HUDEP-2 (cell line): ENCODE measurements at regions not wholly inside any gene's neighbourhood (a gene's known extent, or its start where the extent isn't known, plus 50 kb on each side); places are given as distances from the start of the nearest gene placed in this dataset.

Experiments
- DNase-seq, 76 experiments: peaks; one replicate each; lab custom pipeline; 2025; ENCODE audit not compliant: unreplicated experiment in 76 of 76; lab: John Stamatoyannopoulos, UW

DNA sequence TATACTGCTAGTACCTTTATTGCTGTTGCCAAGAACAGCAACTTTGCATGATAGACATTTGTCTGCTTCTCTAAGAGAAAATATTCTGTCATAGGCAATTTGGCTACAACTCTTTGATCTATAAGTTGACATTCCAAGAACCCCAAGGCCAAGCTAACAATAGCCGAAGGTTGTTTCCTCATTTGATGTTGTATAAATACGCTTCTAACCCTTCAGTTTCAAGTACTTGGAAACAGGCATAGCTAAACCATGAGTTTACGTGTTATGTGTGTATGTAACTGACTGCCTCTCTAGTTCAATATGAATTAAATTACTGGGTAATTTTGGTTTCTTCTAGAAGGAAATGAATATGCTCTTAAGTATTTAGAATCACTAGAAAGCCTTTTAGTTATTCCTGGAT lies 1034.0 kb downstream of the TLE4 start:
- DNase-seq = no peak

- DNase-seq = no peak
Measured at GRCh38 chr9:80605129-80605528, 1033.4 kb downstream of the TLE4 start.

- no peak for DNase-seq
Measured at GRCh38 chr9:80602291-80602690, 1030.5 kb downstream of the TLE4 start.

GRCh38 chr9:80596579-80596978 lies 1024.8 kb downstream of the TLE4 start:
- no peak for DNase-seq

GRCh38 chr9:80595192-80595591 lies 1023.4 kb downstream of the TLE4 start:
- no peak for DNase-seq

DNA sequence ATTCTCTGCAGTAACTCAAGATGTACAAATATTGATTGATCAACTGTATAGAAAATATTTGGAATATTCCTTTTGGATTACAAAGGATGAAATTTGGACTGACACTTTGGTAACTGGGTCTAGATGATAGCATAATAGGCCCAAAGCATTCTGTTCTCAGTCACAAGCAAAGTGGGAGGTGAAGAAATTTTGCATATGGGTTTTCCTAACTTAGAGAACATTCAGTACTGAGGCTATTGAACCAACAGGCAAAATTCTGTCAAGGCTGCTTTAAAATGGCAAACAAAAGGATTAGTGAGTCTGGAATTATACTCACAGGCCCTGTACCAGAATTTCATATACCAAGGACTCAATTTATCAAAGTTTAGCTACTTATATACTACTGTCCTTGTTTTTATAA lies 1020.6 kb downstream of the TLE4 start:
- no peak for DNase-seq

DNA sequence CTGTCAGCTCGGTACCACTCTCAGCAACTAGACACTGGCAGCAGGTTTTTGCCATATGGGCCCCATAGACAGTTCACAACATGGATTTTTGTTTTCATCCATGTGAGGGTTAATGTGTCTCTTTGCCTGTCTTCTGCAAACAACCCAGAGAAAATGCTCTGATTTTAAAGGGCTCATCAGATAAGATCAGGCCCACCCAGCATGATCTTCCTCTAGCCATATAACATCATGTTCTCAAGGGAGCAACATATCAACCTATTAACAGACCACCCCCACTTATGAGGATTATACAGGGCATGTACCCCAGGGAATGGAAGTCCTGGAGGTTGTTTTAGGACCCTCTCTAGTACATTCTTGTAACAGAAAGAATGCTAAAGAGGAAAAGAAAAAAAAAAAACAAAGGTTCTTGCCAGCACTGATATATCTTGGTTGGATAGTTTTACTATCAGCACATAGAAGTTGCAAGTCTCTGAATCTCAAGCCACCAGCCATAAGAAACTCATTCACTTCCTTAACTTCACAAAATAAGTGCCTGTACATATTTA lies 1015.1 kb downstream of the TLE4 start:
- DNase-seq = no peak

DNA sequence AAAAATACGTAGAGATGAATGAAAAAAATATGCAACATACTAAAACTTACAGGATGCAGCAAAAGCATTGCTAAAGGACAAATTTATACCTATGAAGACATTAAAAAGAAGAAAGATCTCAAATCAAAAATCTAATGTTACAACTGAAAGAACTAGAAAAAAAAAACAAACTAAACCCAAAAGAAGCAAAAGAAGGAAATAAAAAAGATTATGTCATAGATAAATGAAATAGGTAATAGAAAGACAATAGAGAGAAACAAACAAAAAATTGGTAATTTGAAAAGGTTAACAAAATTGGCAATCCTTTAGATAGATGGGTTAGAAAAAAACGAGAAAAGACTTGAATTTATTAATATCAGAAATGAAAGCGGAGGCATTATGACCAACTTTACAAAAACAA lies 1000.2 kb downstream of the TLE4 start:
- no peak for DNase-seq

GRCh38 chr9:80569236-80569635 lies 997.5 kb downstream of the TLE4 start:
- no peak for DNase-seq

GRCh38 chr9:80561526-80561925 lies 989.8 kb downstream of the TLE4 start:
- DNase-seq = no peak

DNA sequence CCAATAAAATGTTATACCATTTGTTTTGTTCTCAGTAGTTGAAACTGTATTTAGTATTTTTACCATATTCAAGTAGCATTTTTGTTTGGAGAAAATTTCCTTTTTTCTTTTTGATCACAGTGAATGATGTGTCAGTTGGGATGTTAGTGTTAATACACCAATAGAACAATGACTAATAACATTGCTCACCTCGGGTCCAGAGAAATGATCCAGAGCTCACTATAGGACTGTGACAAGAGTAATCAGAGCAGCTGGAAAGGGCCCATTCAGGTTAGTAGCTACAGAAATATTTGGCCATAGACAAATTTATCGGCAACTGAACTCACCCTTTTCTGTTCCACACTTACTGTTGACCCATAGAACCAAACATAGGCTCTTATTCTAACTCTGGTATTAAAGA lies 989.2 kb downstream of the TLE4 start:
- DNase-seq = no peak

DNA sequence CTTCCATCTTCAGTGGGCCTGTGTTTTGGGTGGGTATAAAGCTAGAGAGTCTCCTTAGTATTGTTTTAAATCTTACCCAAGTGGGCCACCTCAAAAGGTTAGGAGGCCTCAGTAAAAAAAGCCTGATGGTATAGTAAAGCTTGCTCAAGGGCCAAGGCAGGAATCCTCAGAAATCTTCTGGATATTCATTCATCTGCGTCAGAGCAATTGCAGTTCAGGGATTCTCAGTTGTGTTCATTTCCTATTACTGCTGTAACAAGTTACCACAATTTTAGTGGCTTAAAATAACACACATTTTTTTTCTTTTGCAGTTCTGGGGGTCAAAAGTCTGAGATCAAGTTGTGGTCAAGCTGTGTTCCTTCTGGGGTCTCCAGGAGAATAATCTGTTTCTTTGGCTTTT lies 985.5 kb downstream of the TLE4 start:
- no peak for DNase-seq

DNA sequence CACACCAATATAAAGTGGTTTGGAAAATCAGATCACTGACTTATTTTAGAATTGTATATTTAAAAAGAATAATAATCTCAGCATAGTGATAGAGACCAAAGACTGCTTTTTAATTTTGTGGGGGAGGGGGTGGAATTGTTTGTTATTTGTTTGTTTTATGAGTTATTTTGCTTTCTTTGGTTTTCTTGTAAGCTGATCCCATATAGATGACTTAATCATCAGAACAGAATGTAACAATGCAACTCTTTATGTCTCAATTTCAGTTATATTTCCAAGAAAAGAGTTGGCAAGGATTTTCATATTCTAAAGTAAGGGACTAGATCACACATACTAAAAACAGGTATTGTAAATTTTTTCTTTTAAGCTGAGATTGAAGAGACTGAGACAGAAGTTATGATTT lies 984.9 kb downstream of the TLE4 start:
- DNase-seq = no peak

GRCh38 chr9:80555782-80556325 lies 984.1 kb downstream of the TLE4 start:
- DNase-seq = no peak

DNA sequence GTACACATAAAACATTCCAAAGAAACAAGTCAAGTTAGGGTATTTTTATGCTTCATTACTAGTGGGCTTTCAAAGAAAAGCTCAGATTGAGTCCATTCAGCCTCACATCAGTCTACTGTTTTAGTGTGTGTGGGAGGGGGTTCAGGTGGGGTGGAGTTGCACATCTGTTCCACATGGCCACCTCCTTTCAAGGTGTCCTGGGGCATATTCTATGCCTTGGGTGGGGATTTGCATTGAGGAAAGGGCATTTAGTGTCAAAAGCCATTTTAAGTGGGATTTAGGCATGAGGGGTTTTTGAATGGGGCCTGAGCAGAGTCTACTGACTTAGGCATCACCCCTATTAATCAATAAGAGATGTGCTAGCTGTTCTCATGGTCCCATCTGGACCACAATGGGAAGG lies 983.1 kb downstream of the TLE4 start:
- DNase-seq = no peak

GRCh38 chr9:80554301-80554700 lies 982.5 kb downstream of the TLE4 start:
- DNase-seq = no peak

- DNase-seq = no peak
Measured at GRCh38 chr9:80552931-80553330, 981.2 kb downstream of the TLE4 start.

- no peak for DNase-seq
Measured at GRCh38 chr9:80550181-80550580, 978.4 kb downstream of the TLE4 start.

DNA sequence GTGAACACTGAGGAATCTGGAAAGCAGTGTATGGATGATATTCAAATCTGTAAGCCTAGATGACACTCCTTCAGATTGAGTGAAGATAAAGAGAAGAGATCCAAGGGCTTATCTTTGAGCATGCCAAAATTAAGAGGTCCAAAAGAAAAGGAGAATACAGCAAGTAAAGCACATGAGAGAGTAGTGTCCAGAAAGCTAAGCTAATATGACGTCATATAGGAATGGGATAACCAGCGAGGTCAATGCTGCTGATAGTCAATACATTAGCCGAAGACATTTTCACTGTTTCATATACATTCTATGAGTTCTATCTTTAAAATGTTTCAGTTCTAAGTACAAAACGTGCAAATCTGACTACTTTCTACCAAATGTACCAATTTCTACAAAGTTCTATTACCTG lies 975.8 kb downstream of the TLE4 start:
- DNase-seq = no peak

DNA sequence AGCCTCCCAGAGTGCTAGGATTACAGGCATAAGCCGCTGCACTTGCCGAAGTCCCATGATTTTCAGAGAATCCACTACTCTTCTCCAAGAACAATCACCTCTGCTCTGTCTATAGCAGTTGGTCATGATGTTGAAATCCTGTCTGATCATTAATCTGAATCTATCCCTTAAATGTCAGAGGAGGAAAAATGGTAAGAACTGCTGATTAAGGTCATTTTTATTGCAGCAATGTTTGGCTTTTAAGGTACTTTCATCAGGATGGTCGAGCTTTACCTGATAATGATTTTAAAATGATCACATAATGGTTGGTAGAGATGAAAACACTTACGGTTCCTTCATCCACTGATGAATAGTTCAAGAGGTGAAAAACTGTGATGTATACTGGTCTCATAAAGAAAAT lies 968.6 kb downstream of the TLE4 start:
- DNase-seq = no peak

- DNase-seq = no peak
Measured at GRCh38 chr9:80538976-80539375, 967.2 kb downstream of the TLE4 start.

DNA sequence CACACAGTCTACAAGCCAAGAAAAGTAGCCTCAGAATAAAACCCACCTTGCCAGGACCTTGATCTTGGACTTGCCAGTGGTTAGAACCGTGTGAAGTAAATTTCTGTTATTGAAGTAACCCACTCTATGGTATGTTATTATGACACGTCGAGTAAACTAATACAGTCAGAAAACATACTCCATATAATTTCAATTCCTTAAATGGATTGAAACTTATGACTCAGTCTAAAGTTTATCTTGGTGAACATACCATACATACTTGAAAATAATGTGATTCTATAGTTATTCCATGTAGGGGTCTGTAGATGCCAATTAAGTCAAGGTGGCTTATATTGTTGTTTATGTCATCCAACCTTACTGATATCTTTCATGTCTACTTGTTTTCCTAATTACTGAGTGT lies 950.7 kb downstream of the TLE4 start:
- no peak for DNase-seq

GRCh38 chr9:80521151-80521550 lies 949.4 kb downstream of the TLE4 start:
- DNase-seq = no peak
